Iris pigment epithelial cell (primary cell): ENCODE measurements at regions not wholly inside any gene's neighbourhood (a gene's known extent, or its start where the extent isn't known, plus 50 kb on each side); places are given as distances from the start of the nearest gene placed in this dataset.

Experiments
- DNase-seq: peaks from one replicate; pipeline ENCODE4 v3.0.0-alpha.2; 2011; ENCODE audit warnings: low read depth

- no peak for DNase-seq
Observed at GRCh38 chr17:73956169-73956568, 247.3 kb upstream of the RPL38 start.

DNA sequence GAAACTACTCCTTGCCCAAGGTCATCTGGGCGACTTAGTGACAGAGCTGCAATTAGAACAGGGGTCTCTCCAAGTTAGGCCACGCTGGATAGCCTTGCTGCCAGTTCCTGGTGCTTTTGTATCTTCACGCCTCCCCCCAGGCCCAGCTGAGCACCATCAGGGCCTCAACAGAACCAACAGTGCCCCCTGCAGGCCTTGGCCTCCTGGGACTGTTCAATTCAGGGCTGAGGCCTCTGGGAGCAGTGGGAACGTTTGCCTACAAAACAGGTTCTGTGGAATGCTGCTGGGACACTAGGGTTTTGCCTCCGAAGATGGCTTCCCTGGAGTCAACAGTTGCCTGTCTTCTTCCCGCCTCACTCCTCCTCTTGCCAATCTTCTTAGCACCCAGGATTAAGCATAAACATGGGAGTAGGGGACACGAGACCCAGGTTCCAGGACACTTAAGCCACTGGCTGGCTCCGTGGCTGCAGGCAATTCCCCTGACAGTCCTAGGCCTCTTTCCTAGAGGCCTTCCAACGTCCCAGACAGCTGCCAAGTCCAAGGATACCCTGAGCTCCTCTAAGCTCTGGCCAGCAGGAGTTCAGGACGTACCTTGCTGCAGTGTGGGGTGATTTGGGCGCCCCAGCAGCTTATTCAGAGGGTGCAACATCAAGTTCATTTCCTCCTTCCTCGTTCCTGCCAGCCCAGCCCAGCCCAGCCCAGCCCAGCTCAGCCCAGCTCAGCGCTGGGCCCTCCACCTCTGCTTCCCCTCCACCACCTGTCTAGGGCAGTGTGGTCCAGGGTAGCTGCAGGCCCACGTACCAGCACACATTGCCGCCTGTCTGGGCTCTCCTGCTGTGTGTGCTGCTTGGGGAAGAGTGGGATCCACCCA is 246.6 kb upstream of the RPL38 start:
- DNase-seq = no peak

DNA sequence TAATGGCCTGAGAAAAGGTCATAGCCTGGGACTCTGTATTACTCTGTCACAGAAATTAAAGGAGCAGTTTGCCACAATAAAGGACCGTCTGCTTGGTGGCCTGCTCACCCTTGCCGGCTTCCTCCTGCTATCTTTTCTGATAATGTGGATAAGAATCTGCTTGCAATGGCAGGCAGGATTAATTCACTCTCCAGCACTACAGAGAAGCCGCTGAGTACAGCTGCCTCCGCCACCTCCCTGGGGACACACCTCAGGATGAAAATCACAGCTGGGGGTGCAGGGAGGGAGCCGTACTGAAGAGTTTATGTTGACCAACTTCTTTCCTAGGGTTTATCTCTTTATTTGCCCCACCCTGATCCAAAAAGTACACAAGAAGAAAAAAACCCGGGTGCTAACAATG is 245.9 kb upstream of the RPL38 start:
- no peak for DNase-seq

- DNase-seq = no peak
Observed at GRCh38 chr17:73958453-73958852, 245.0 kb upstream of the RPL38 start.

- DNase-seq = no peak
Observed at GRCh38 chr17:73960469-73960868, 243.0 kb upstream of the RPL38 start.

- DNase-seq = no peak
Observed at GRCh38 chr17:73962308-73962707, 241.2 kb upstream of the RPL38 start.

DNA sequence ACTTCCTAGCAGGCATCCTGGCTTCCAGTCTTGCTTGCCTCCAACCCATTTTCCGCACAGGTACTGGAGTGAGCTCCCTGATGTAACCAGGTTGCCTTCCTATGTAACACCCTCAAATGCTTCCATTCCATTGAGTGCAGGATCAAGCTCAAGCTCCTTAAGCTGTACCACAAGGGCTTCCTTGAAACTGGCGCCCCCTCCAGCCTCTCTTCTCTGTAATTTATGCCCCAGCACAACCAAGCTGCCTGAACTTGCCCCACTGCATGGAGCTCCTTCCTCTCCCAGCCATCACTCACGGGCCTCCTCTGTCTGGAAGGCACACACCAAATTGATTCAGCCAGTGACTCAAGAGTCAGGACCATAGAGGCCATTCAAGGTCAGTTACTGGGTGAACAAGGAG is 234.8 kb upstream of the RPL38 start:
- no peak for DNase-seq

GRCh38 chr17:73969956-73970355 is 233.5 kb upstream of the RPL38 start:
- DNase-seq = no peak

DNA sequence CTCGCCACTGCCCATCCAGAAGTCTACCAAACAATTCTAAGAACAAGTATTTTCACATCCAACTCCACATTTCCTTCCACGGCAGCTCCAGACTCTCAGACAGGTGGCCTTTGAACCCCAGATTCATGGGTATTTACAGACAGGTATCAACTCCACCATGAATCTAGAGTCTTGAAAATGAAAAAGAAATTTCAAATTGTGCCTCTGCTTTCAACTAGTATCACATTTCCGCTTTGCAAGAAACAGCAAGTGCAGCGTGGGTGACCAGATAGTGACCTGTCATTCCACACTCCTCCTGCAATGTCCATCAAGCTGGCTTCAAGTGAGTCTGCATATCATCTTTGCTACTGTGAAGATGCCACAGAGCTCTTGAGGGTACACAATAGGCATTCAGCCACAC is 232.4 kb upstream of the RPL38 start:
- no peak for DNase-seq

DNA sequence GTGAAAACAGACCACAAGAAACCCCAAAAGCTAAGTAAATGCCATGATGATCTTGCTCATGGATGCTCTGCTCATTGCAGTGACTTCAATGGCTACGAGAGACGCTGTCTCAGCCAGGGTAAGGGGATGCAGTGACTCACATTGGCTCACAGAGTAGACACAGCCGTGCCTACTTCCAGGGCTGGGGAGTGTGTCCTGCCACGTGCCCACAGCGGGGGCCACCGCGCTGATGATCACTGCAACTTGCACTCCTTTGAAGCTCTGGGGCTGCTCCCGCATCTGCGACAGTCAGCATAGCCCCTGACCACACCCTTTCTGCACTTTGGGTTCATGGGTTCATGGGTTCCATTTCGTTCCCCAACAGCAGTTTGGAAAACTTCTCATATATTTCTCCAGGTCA is 231.4 kb upstream of the RPL38 start:
- DNase-seq = no peak

GRCh38 chr17:73972901-73973300 is 230.6 kb upstream of the RPL38 start:
- DNase-seq = no peak

GRCh38 chr17:73973586-73974409 is 229.7 kb upstream of the RPL38 start:
- no peak for DNase-seq

GRCh38 chr17:73974536-73974935 is 228.9 kb upstream of the RPL38 start:
- DNase-seq = no peak

GRCh38 chr17:73976147-73976546 is 227.3 kb upstream of the RPL38 start:
- DNase-seq = no peak

DNA sequence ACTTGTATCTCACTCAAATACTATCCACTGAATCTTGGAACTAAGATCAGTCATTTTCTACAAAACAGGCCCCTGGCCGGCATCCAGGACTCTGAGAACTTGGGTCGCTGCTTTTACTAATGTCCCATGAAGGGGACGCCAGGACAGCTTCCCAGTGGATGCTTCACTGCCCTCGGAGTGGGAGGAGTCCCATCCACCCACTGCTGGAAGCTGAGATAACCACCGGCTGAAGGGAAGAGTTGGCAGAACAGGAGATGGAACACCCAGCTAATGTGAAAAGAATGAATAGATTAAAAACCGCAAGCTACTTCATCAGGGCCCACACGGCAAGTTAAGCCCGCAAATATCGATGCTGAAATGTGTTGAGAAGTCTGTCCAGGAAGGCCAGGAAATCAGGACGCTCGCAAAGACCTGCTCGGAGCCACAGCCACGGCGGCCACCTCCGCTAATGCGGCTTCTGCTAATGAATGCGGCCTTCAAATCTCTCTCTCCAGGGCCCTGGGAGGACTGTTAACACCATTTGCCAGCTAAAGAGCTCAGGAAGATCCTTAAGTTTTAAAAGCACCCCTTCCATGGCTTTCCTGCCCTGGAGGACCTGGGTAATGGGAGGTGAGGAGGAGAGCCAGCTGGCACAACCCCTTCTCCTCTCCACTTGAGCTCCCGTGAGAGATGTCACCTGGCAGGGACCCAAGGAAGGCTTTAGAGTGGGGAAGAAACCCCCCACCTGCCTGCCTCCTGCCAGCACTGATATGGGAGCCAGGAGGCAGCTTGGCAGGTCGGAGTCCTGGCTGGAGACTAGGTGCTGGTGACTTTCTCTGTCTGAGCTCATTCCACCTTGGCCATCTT is 226.6 kb upstream of the RPL38 start:
- DNase-seq = no peak

DNA sequence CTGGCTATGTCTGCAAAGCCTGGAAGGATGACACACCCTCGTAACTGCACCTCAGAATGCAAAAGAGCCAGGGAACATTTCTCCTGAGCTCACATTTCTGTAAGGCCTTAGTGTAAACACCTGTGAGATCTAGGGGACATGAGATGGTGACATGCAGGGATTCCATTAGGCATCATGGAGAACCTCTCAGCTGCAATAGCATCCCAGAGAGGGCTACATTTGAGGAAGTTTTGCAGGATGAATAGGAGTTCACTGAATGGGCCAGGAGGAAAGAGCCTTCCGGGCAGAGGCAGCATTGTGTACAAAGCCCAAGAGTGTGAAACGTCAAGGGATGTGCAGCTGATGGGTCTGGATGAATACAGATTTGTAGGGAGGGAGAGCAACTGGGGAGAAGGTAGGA is 223.0 kb upstream of the RPL38 start:
- DNase-seq = no peak

- DNase-seq = no peak
Observed at GRCh38 chr17:73982871-73983270, 220.6 kb upstream of the RPL38 start.

DNA sequence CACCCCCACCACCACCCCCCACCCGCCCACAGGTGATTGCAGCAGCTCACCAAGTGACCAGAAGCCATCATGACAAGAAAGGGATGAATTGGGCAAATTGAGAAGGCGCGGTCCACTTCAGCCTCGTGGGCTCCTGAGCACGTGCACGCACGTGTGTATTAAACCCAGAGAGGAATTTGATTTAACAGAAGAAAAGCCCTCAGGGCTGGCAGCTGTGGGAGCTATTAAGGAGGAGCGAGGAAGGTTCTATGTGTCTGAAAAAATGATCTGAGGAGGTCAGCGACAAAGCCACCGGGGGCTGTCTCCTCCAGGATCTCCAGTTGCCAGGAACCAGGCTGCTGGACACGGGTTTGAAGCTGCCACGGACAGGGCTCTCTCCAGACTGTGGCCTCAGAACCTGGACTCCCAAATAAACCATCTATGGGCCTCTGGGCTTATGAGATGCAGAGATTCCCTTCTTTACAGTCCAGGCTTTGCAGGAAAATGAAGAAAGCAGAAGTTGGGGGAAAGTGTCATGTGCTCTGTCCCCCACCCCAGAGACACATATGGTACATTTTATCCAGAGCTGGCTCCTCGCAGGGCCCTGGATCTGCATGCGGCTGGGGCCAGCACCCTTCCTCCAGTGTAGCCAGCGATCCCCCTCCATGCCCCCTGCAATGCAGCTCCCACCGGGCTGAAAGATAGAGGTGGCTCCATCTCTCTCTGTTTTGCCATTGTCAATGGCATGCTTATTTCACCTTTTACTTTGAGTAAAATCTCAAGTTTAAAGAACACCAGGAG is 219.7 kb upstream of the RPL38 start:
- DNase-seq = no peak

- DNase-seq = no peak
Observed at GRCh38 chr17:73984941-73985340, 218.5 kb upstream of the RPL38 start.

DNA sequence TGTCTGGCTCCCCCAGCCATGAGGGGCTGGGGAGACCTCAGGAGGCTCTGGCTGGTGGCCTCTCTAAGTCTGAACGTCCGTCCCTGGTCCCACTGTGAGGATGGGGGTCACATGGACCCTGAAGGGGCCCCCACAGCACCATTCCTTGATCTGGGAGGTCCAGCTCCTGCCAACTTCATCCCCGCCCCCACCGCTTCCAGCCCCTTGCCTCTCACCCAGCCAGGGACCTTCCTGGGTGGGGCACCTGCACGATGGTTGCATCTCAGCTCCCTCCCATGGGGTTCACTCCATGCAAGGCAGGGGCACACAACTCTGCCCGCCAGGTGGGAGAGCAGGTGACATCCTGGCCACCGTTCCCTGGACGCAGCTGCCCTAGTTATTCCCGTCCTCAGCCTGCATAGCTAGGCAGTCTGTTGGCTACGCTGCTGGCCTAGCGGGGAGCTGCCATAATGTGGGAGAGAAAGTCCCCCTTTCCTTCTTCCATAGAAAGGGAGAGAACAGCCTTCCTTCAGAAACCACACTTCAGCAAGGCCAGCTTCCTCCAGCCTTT is 217.9 kb upstream of the RPL38 start:
- DNase-seq = no peak

DNA sequence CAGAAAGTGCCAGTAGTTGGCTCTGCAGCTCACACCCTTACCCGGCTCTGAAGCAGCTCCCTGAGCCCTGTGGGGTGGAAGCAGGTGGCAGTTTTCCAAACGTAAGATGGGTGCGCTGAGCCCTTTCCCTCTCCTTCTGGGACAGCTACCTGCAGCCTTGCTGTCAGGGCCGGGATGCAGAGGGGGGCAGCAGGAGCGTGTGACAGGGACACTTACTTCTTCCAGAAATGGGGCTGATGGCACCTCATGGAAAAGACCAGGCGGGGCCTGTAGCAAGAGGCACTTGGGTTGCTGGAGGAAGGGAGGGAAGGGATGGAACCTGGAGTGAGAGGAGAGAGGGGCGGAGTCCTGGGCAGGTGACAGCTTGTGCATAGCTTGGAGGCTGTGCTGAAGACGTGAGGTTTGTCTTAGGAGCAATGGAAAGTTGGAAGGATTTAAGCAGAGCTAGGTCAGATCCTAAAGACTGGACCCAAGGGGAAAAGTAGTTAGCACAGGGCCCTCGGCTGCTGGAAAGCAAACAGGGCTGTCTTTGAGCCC is 216.8 kb upstream of the RPL38 start:
- no peak for DNase-seq
